Type B pancreatic cell (in vitro differentiated cells): ENCODE measurements at regions not wholly inside any gene's neighbourhood (a gene's known extent, or its start where the extent isn't known, plus 50 kb on each side); places are given as distances from the start of the nearest gene placed in this dataset.

Source experiments
- DNase-seq: peaks from one replicate; pipeline ENCODE4 v3.0.0; 2021; ENCODE audit warnings: mixed read lengths; ENCODE audit not compliant: unreplicated experiment; ENCODE audit errors: extremely low spot score
- H3K27ac Mint-ChIP-seq: 2 replicates; pipeline ENCODE4 v1.8.0; 2021; ENCODE audit warnings: mild to moderate bottlenecking, mixed read lengths
- H3K27me3 Mint-ChIP-seq: 2 replicates; pipeline ENCODE4 v1.8.0; 2021; ENCODE audit warnings: mixed read lengths
- H3K36me3 Mint-ChIP-seq: 2 replicates; pipeline ENCODE4 v1.8.0; 2021; ENCODE audit warnings: mixed read lengths
- H3K4me1 Mint-ChIP-seq: one replicate; pipeline ENCODE4 v1.8.0; 2021; ENCODE audit warnings: mixed read lengths; ENCODE audit not compliant: unreplicated experiment
- H3K4me3 Mint-ChIP-seq: 2 replicates; pipeline ENCODE4 v1.8.0; 2021; ENCODE audit warnings: mild to moderate bottlenecking, mixed read lengths
- H3K9me3 Mint-ChIP-seq: 2 replicates; pipeline ENCODE4 v1.8.0; 2021; ENCODE audit warnings: mixed read lengths
- TF ChIP-seq, protein P1 (sequence below): fragments of 200-600 bp; sonication (generic); conservative IDR thresholded peaks from 2 replicates; pipeline ENCODE4 v1.5.0; 2021; ENCODE audit warnings: antibody characterized with exemption, mild to moderate bottlenecking

DNA sequence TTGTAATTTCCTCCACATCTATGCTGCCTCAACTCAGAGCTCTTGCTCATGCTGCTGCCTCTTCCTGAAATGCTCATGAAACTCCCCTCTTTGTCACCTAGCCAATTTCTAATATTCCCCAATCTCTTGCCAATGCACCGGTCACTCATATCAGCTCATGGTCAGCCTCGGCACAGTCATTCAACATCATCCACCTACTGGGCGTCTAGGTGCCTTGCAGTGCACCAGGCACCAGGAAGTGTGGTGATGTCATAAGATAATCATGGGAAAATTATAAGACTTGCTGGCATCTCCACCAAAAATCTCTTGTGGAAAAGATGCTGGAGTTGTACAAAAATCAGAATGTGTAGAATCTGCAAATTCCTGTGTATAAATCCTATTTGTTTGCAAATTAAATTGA, 52.6 kb upstream of the RAB27B start:
- no peaks in the 10 kb centered on the region for H3K27me3 Mint-ChIP-seq
- TF ChIP-seq, protein P1, sequence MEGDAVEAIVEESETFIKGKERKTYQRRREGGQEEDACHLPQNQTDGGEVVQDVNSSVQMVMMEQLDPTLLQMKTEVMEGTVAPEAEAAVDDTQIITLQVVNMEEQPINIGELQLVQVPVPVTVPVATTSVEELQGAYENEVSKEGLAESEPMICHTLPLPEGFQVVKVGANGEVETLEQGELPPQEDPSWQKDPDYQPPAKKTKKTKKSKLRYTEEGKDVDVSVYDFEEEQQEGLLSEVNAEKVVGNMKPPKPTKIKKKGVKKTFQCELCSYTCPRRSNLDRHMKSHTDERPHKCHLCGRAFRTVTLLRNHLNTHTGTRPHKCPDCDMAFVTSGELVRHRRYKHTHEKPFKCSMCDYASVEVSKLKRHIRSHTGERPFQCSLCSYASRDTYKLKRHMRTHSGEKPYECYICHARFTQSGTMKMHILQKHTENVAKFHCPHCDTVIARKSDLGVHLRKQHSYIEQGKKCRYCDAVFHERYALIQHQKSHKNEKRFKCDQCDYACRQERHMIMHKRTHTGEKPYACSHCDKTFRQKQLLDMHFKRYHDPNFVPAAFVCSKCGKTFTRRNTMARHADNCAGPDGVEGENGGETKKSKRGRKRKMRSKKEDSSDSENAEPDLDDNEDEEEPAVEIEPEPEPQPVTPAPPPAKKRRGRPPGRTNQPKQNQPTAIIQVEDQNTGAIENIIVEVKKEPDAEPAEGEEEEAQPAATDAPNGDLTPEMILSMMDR, result peak; percentile 29
- no peak for DNase-seq
- H3K4me3 Mint-ChIP-seq, result no peak overlapping the region
- H3K36me3 Mint-ChIP-seq, result no peaks in the 10 kb centered on the region
- peak overlapping the region; percentile 0 for H3K27ac Mint-ChIP-seq
- H3K4me1 Mint-ChIP-seq, result peaks cover 19% of the 10 kb centered on the region
- H3K9me3 Mint-ChIP-seq, result peaks cover 4% of the 10 kb centered on the region

- TF ChIP-seq, protein P1, result no peak
- Mint-ChIP-seq H3K36me3 (no peaks in the 10 kb centered on the region), H3K27ac (no peak overlapping the region), H3K27me3 (no peaks in the 10 kb centered on the region), H3K9me3 (peaks cover 4% of the 10 kb centered on the region), H3K4me3 (no peak overlapping the region), H3K4me1 (peaks cover 19% of the 10 kb centered on the region)
- DNase-seq, result no peak
These were observed 51.8 kb upstream of the RAB27B start for GRCh38 chr18:54776282-54776977.

GRCh38 chr18:54777118-54777791, 51.0 kb upstream of the RAB27B start:
- Mint-ChIP-seq H3K27me3 (no peaks in the 10 kb centered on the region), H3K4me1 (peaks cover 19% of the 10 kb centered on the region), H3K27ac (no peak overlapping the region), H3K9me3 (peaks cover 4% of the 10 kb centered on the region), H3K36me3 (no peaks in the 10 kb centered on the region), H3K4me3 (no peak overlapping the region)
- TF ChIP-seq, protein P1, result no peak
- no peak for DNase-seq

DNA sequence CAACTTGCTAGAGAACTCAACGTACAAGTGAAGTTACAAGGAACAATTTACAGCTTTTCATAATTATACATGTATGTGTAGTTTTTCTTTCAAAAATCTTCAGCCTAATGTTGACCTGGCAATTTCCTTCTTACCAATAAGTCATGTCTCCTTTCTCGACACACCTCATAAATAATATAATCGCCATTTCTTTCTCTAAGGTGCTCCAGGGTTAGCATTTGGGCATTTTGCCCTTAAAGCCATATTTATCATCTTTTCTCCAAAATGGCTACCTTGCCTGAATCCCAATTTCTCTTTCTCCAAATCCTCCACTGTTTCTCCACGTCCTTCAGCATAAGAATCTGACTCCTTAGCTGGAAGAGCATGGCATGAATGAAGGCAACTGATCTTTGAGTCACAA, 50.3 kb upstream of the RAB27B start:
- H3K27ac Mint-ChIP-seq, result no peak overlapping the region
- DNase-seq, result no peak
- TF ChIP-seq, protein P1, result no peak
- no peaks in the 10 kb centered on the region for H3K27me3 Mint-ChIP-seq
- no peaks in the 10 kb centered on the region for H3K36me3 Mint-ChIP-seq
- peaks cover 4% of the 10 kb centered on the region for H3K9me3 Mint-ChIP-seq
- peaks cover 19% of the 10 kb centered on the region for H3K4me1 Mint-ChIP-seq
- no peak overlapping the region for H3K4me3 Mint-ChIP-seq
